Neural progenitor cell (in vitro differentiated cells): ENCODE measurements at regions not wholly inside any gene's neighbourhood (a gene's known extent, or its start where the extent isn't known, plus 50 kb on each side); places are given as distances from the start of the nearest gene placed in this dataset.

Experiments
- DNase-seq: peaks from one replicate; pipeline ENCODE4 v3.0.0-alpha.2; 2016; ENCODE audit warnings: low spot score
- H2AFZ ChIP-seq: fragments of 200-600 bp; sonication (generic); replicated peaks from 2 replicates; pipeline ENCODE4 v1.6.1; 2016; ENCODE audit warnings: antibody characterized with exemption
- H3F3A ChIP-seq: fragments of 200-600 bp; sonication (generic); 2 replicates; pipeline ENCODE4 v1.6.1; 2016; ENCODE audit warnings: antibody characterized with exemption, low read depth
- H3K27ac ChIP-seq: fragments of 200-600 bp; sonication (generic); 2 replicates; pipeline ENCODE4 v1.5.1; 2016; ENCODE audit warnings: mild to moderate bottlenecking
- H3K27me3 ChIP-seq: fragments of 200-600 bp; sonication (generic); 2 replicates; pipeline ENCODE4 v1.6.1; 2016; ENCODE audit warnings: mild to moderate bottlenecking, moderate library complexity
- H3K36me3 ChIP-seq: fragments of 200-600 bp; sonication (generic); 2 replicates; pipeline ENCODE4 v1.5.1; 2016
- H3K4me1 ChIP-seq: fragments of 200-600 bp; sonication (generic); 2 replicates; pipeline ENCODE4 v1.6.1; 2016; ENCODE audit warnings: mixed run types
- H3K4me2 ChIP-seq: fragments of 200-600 bp; sonication (generic); 2 replicates; pipeline ENCODE4 v1.6.1; 2016
- H3K4me3 ChIP-seq: fragments of 200-600 bp; sonication (generic); 2 replicates; pipeline ENCODE4 v1.5.1; 2016
- H3K79me2 ChIP-seq: fragments of 200-600 bp; sonication (generic); 2 replicates; pipeline ENCODE4 v1.6.1; 2016; ENCODE audit warnings: low read depth
- H3K9ac ChIP-seq: fragments of 200-600 bp; sonication (generic); 2 replicates; pipeline ENCODE4 v1.6.1; 2016
- H3K9me3 ChIP-seq: fragments of 200-600 bp; sonication (generic); 2 replicates; pipeline ENCODE4 v1.5.1; 2016; ENCODE audit warnings: low read depth
- H4K20me1 ChIP-seq: fragments of 200-600 bp; sonication (generic); 2 replicates; pipeline ENCODE4 v1.6.1; 2016; ENCODE audit warnings: low read depth
- H3K27ac Mint-ChIP-seq: 3 replicates; pipeline ENCODE4 v1.8.0; 2021; ENCODE audit warnings: mixed read lengths
- H3K27me3 Mint-ChIP-seq: 2 replicates; pipeline ENCODE4 v1.8.0; 2022; ENCODE audit warnings: low read depth, mild to moderate bottlenecking, inconsistent platforms, moderate library complexity, mixed read lengths; ENCODE audit not compliant: insufficient read depth
- H3K36me3 Mint-ChIP-seq: 3 replicates; pipeline ENCODE4 v1.8.0; 2021; ENCODE audit warnings: mixed read lengths
- H3K4me1 Mint-ChIP-seq: 3 replicates; pipeline ENCODE4 v1.8.0; 2021; ENCODE audit warnings: mixed read lengths
- H3K4me3 Mint-ChIP-seq: 3 replicates; pipeline ENCODE4 v1.8.0; 2021; ENCODE audit warnings: mild to moderate bottlenecking, moderate library complexity, mixed read lengths
- H3K9me3 Mint-ChIP-seq: 3 replicates; pipeline ENCODE4 v1.8.0; 2020; ENCODE audit warnings: mixed read lengths
- CTCF ChIP-seq: fragments of 200-600 bp; sonication (generic); IDR thresholded peaks from 2 replicates; pipeline ENCODE4 v1.5.1; 2017; ENCODE audit warnings: antibody characterized with exemption, mild to moderate bottlenecking
- EZH2 ChIP-seq: fragments of 200-600 bp; sonication (generic); IDR thresholded peaks from 2 replicates; pipeline ENCODE4 v1.6.1; 2017; ENCODE audit warnings: antibody characterized with exemption, mild to moderate bottlenecking, moderate library complexity
- EZH2phosphoT487 ChIP-seq: fragments of 200-600 bp; sonication (generic); IDR thresholded peaks from 2 replicates; pipeline ENCODE4 v1.6.1; 2017; ENCODE audit warnings: antibody characterized with exemption

GRCh38 chr22:49392841-49393510 lies 434.7 kb downstream of the BRD1 start:
- Histone ChIP-seq H3K4me1 (no peaks in the 10 kb centered on the region), H3K79me2 (no peaks in the 10 kb centered on the region)
- DNase-seq = no peak

GRCh38 chr22:49392247-49392646 lies 435.4 kb downstream of the BRD1 start:
- Histone ChIP-seq H3K79me2 (no peaks in the 10 kb centered on the region), H3K9me3 (no peaks in the 10 kb centered on the region), H2AFZ (no peak overlapping the region), H3F3A (no peaks in the 10 kb centered on the region), H3K9ac (no peak overlapping the region), H3K27ac (no peak overlapping the region), H4K20me1 (no peaks in the 10 kb centered on the region), H3K4me3 (no peak overlapping the region), H3K36me3 (no peaks in the 10 kb centered on the region), H3K27me3 (no peaks in the 10 kb centered on the region), H3K4me2 (no peak overlapping the region), H3K4me1 (no peaks in the 10 kb centered on the region)
- no peaks in the 10 kb centered on the region for H3K36me3 Mint-ChIP-seq
- H3K9me3 Mint-ChIP-seq = peaks cover 10% of the 10 kb centered on the region
- DNase-seq = no peak
- H3K27ac Mint-ChIP-seq = no peak overlapping the region
- peaks cover 15% of the 10 kb centered on the region for H3K27me3 Mint-ChIP-seq
- peaks cover 15% of the 10 kb centered on the region for H3K4me1 Mint-ChIP-seq
- TF ChIP-seq CTCF = no peak
- no peak for TF ChIP-seq EZH2phosphoT487
- no peak for TF ChIP-seq EZH2
- no peak overlapping the region for H3K4me3 Mint-ChIP-seq

More at GRCh38 chr22:49392841-49393510, 434.7 kb downstream of the BRD1 start:
- H3K27me3 Mint-ChIP-seq = peaks cover 17% of the 10 kb centered on the region
- TF ChIP-seq EZH2phosphoT487 = no peak
- no peak for TF ChIP-seq CTCF
- no peak for TF ChIP-seq EZH2
- Histone ChIP-seq H2AFZ (no peak overlapping the region), H3K9ac (no peak overlapping the region), H3K27ac (no peak overlapping the region), H3K27me3 (no peaks in the 10 kb centered on the region), H3K36me3 (no peaks in the 10 kb centered on the region), H3F3A (no peaks in the 10 kb centered on the region), H4K20me1 (no peaks in the 10 kb centered on the region), H3K4me2 (no peak overlapping the region), H3K4me3 (no peak overlapping the region), H3K9me3 (no peaks in the 10 kb centered on the region)
- H3K9me3 Mint-ChIP-seq = peaks cover 10% of the 10 kb centered on the region
- H3K4me1 Mint-ChIP-seq = peaks cover 18% of the 10 kb centered on the region
- H3K4me3 Mint-ChIP-seq = no peak overlapping the region
- no peaks in the 10 kb centered on the region for H3K36me3 Mint-ChIP-seq
- peak overlapping the region; percentile 29 for H3K27ac Mint-ChIP-seq

- no peaks in the 10 kb centered on the region for H3K79me2 ChIP-seq
- no peak overlapping the region for H3K27ac ChIP-seq
- H3K4me1 Mint-ChIP-seq = peaks cover 8% of the 10 kb centered on the region
- no peak overlapping the region for H3K4me3 Mint-ChIP-seq
- no peak overlapping the region for H3K4me3 ChIP-seq
- H3K9ac ChIP-seq = no peak overlapping the region
- no peak overlapping the region for H3K4me2 ChIP-seq
- no peak overlapping the region for H3K27ac Mint-ChIP-seq
- no peaks in the 10 kb centered on the region for H3K36me3 ChIP-seq
- no peaks in the 10 kb centered on the region for H3K27me3 ChIP-seq
- H3K36me3 Mint-ChIP-seq = no peaks in the 10 kb centered on the region
- H4K20me1 ChIP-seq = no peaks in the 10 kb centered on the region
- no peak for DNase-seq
- H3K9me3 Mint-ChIP-seq = peaks cover 10% of the 10 kb centered on the region
- peaks cover 15% of the 10 kb centered on the region for H3K27me3 Mint-ChIP-seq
- H3F3A ChIP-seq = no peaks in the 10 kb centered on the region
- no peaks in the 10 kb centered on the region for H3K9me3 ChIP-seq
- H3K4me1 ChIP-seq = no peaks in the 10 kb centered on the region
- no peak for TF ChIP-seq EZH2
- no peak for TF ChIP-seq CTCF
- TF ChIP-seq EZH2phosphoT487 = no peak
- no peak overlapping the region for H2AFZ ChIP-seq
Measured at GRCh38 chr22:49391436-49391835, 436.2 kb downstream of the BRD1 start.
